ENCODE measurements at regions not wholly inside any gene's neighbourhood (a gene's known extent, or its start where the extent isn't known, plus 50 kb on each side); places are given as distances from the start of the nearest gene placed in this dataset.

DNA sequence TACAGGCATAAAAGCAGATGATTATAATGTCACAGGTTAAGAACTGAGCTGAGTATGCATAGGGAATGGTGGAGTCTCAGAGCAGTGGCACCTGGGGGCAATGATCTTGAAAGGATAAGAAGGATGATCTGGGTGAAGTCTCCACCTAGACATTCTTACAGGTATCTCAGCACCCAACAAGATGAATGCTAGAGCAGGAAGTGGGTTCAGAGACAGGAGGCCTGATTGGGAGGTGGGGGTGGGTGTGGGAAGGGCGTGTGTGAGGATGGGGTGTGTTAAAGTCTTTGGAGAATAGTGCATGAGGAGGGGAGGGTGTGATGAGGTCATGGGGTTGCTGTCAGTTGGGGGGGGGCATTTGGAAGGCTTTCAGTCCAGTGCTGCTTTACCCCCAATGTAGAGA is 78.8 kb upstream of the UPP2 start:
- Mint-ChIP-seq H3K27ac (no peak overlapping the region), H3K27me3 (no peaks in the 10 kb centered on the region), H3K9me3 (no peaks in the 10 kb centered on the region), H3K36me3 (ENCODE audit: low read depth) (no peaks in the 10 kb centered on the region), H3K4me3 (no peak overlapping the region), H3K4me1 (ENCODE audit: low read depth) (no peaks in the 10 kb centered on the region)
- intact Hi-C loops (cut with micrococcal nuclease), result loop anchor here (5.0 kb wide), 1 partner anchor 729 kb away; no protein-coding TSS in a partner anchor
- DNase-seq (no peak), ATAC-seq (no peak)
- POLR2A ChIA-PET, result interaction anchor here (0.8 kb wide), 1 partner anchor 737 kb away, joined by 3 read pairs; no protein-coding TSS in a partner anchor
- CTCF ChIA-PET, result interaction anchor here (0.6 to 3.9 kb wide), 11 partner anchors 10 to 744 kb away, joined by 3 to 44 read pairs (median 6); no protein-coding TSS in a partner anchor
- TF ChIP-seq, protein P1, sequence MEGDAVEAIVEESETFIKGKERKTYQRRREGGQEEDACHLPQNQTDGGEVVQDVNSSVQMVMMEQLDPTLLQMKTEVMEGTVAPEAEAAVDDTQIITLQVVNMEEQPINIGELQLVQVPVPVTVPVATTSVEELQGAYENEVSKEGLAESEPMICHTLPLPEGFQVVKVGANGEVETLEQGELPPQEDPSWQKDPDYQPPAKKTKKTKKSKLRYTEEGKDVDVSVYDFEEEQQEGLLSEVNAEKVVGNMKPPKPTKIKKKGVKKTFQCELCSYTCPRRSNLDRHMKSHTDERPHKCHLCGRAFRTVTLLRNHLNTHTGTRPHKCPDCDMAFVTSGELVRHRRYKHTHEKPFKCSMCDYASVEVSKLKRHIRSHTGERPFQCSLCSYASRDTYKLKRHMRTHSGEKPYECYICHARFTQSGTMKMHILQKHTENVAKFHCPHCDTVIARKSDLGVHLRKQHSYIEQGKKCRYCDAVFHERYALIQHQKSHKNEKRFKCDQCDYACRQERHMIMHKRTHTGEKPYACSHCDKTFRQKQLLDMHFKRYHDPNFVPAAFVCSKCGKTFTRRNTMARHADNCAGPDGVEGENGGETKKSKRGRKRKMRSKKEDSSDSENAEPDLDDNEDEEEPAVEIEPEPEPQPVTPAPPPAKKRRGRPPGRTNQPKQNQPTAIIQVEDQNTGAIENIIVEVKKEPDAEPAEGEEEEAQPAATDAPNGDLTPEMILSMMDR (IDR thresholded peaks at IDR 0.05), result no peak

DNA sequence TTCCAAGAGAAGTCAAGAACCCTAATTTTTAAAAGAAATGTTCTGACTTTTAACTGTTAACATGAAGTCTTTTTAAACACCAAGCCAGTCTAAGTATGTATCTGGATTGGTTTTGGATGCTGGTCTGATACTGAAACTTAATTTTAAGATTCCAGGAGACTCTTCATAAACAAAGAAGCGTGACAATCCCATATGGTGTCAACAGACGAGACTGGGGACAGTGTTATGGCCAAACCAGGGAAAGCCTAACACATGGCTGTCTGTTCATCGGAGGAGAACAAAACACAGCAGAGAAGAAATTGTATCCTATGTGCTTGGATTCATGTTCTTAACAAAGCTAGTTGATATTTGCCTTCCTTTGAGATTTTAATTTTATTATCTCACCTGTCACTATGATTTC is 80.5 kb upstream of the UPP2 start:
- no peak for DNase-seq
- POLR2A ChIA-PET, result no interaction called here
- no peaks in the 10 kb centered on the region for H3K9me3 Mint-ChIP-seq
- ATAC-seq, result no peak
- no peaks in the 10 kb centered on the region for H3K36me3 Mint-ChIP-seq (ENCODE audit: low read depth)
- no peak overlapping the region for H3K4me3 Mint-ChIP-seq
- no peaks in the 10 kb centered on the region for H3K27me3 Mint-ChIP-seq
- TF ChIP-seq, protein P1 (IDR thresholded peaks at IDR 0.05), result no peak
- H3K4me1 Mint-ChIP-seq (ENCODE audit: low read depth), result no peaks in the 10 kb centered on the region
- CTCF ChIA-PET, result interaction anchor here (1.5 to 2.3 kb wide), 2 partner anchors 724 to 733 kb away, joined by 5 to 9 read pairs; no protein-coding TSS in a partner anchor
- intact Hi-C loops (cut with micrococcal nuclease), result loop anchor here (5.0 kb wide), 1 partner anchor 731 kb away; no protein-coding TSS in a partner anchor
- H3K27ac Mint-ChIP-seq, result no peak overlapping the region

DNA sequence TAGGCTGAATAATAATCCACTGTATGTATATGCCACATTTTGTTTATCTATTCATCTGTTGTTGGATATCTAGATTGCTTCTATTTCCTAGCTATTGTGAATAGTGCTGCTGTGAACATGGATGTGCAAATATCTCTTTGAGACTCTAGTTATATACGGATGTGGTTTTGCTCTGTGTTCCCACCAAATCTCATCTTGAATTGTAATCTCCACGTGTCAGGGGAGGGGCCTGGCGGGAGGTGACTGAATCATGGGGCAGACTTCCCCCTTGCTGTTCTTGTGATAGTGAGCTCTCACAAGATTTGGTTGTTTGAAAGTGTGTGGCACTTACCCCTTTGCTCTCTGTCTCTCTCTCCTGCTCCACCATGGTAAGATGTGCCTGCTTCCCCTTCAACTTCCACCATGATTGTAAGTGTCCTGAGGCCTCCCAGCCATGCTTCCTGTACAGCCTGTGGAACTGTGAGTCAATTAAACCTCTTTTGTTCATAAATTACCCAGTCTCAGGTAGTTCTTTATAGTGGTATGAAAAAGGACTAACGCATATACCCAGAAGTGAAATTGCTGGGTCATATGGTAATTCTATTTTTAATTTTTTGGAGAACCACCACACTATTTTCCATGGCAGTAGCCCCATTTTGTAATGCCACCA is 86.1 kb upstream of the UPP2 start:
- H3K27me3 Mint-ChIP-seq, result no peaks in the 10 kb centered on the region
- ATAC-seq (peak; percentile 17), DNase-seq (peak; percentile 20)
- no peak overlapping the region for H3K4me3 Mint-ChIP-seq
- TF ChIP-seq, protein P1 (IDR thresholded peaks at IDR 0.05), result no peak
- no peak overlapping the region for H3K27ac Mint-ChIP-seq
- no peaks in the 10 kb centered on the region for H3K36me3 Mint-ChIP-seq (ENCODE audit: low read depth)
- ChIA-PET POLR2A (no interaction called here), CTCF (interaction anchor here (1.2 kb wide), 2 partner anchors 9 to 387 kb away, joined by 3 to 7 read pairs; no protein-coding TSS in a partner anchor)
- no peaks in the 10 kb centered on the region for H3K9me3 Mint-ChIP-seq
- H3K4me1 Mint-ChIP-seq (ENCODE audit: low read depth), result peaks cover 4% of the 10 kb centered on the region
- intact Hi-C loops (cut with micrococcal nuclease), result no loop called here

DNA sequence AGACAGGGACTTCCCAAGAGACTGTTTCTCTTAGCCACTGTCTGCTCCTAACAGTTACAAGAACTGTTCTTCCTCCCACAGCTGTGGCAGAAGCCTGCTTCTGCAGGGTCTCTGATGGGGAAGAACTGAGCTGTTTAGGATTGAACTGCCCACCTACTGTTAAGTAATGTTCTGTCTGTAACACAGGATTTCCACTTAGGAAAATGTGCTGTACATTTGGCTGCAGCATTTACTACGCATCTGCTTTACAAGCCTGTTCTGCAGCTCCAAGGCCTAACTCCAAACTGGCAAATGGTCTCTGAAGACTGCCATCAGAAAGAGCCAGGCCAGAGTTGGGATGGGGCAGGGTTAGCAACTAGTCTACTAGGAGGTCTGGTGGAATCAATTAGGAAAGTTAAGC is 87.8 kb upstream of the UPP2 start:
- ChIA-PET POLR2A (no interaction called here), CTCF (interaction anchor here (1.0 to 4.4 kb wide), 5 partner anchors 10 to 517 kb away, joined by 3 to 37 read pairs (median 4); no protein-coding TSS in a partner anchor)
- Mint-ChIP-seq H3K4me1 (ENCODE audit: low read depth) (peaks cover 7% of the 10 kb centered on the region), H3K27me3 (peaks cover 2% of the 10 kb centered on the region), H3K9me3 (no peaks in the 10 kb centered on the region), H3K4me3 (no peak overlapping the region), H3K36me3 (ENCODE audit: low read depth) (no peaks in the 10 kb centered on the region), H3K27ac (no peak overlapping the region)
- DNase-seq (no peak), ATAC-seq (no peak)
- TF ChIP-seq, protein P1 (IDR thresholded peaks at IDR 0.05), result no peak
- intact Hi-C loops (cut with micrococcal nuclease), result loop anchor here (5.0 kb wide), 1 partner anchor 522 kb away; no protein-coding TSS in a partner anchor
